Osteoblast (primary cell): ENCODE measurements at regions not wholly inside any gene's neighbourhood (a gene's known extent, or its start where the extent isn't known, plus 50 kb on each side); places are given as distances from the start of the nearest gene placed in this dataset.
A peak's percentile ranks its signal among the peaks of the same experiment; 100 is the strongest.

Experiments
- DNase-seq: peaks from one replicate; pipeline ENCODE4 v3.0.0; 2011; ENCODE audit warnings: low spot score, mixed read lengths; ENCODE audit not compliant: insufficient read length; ENCODE audit errors: missing footprints
- H2AFZ ChIP-seq: 2 replicates; pipeline ENCODE4 v1.6.0; 2011; ENCODE audit warnings: mild to moderate bottlenecking, low read length
- H3K27ac ChIP-seq: 2 replicates; pipeline ENCODE4 v1.5.1; 2011; ENCODE audit warnings: mild to moderate bottlenecking, low read depth, low read length, moderate library complexity
- H3K27me3 ChIP-seq: 2 replicates; pipeline ENCODE4 v1.6.0; 2012; ENCODE audit warnings: mild to moderate bottlenecking, control low read depth, inconsistent platforms, low read length, moderate library complexity; ENCODE audit not compliant: insufficient read depth
- H3K36me3 ChIP-seq: 2 replicates; pipeline ENCODE4 v1.5.1; 2011; ENCODE audit warnings: mild to moderate bottlenecking, low read length, control low read depth, moderate library complexity; ENCODE audit not compliant: insufficient read depth
- H3K4me1 ChIP-seq: 2 replicates; pipeline ENCODE4 v1.5.1; 2011; ENCODE audit warnings: mild to moderate bottlenecking, low read length, control low read depth, moderate library complexity; ENCODE audit not compliant: insufficient read depth
- H3K4me2 ChIP-seq: 2 replicates; pipeline ENCODE4 v1.6.0; 2011; ENCODE audit warnings: mild to moderate bottlenecking, low read length; ENCODE audit not compliant: insufficient read depth
- H3K4me3 ChIP-seq: fragments of 200-600 bp; sonication (generic); 3 replicates; pipeline ENCODE4 v1.5.1; 2012; ENCODE audit warnings: mild to moderate bottlenecking, low read length, inconsistent platforms; ENCODE audit not compliant: insufficient read depth
- H3K79me2 ChIP-seq: 2 replicates; pipeline ENCODE4 v1.6.0; 2012; ENCODE audit warnings: mild to moderate bottlenecking, low read length, control low read depth, inconsistent platforms; ENCODE audit not compliant: insufficient read depth
- H3K9me3 ChIP-seq: 2 replicates; pipeline ENCODE4 v1.5.1; 2011; ENCODE audit warnings: low read depth, low read length, control low read depth
- H4K20me1 ChIP-seq: 2 replicates; pipeline ENCODE4 v1.6.0; 2012; ENCODE audit warnings: mild to moderate bottlenecking, low read length, control low read depth; ENCODE audit not compliant: insufficient read depth
- TF ChIP-seq, protein P1 (sequence below): IDR thresholded peaks from 2 replicates; pipeline ENCODE4 v1.5.1; 2011; ENCODE audit warnings: mild to moderate bottlenecking, low read depth, low read length, moderate library complexity; ENCODE audit errors: extremely low read depth

DNA sequence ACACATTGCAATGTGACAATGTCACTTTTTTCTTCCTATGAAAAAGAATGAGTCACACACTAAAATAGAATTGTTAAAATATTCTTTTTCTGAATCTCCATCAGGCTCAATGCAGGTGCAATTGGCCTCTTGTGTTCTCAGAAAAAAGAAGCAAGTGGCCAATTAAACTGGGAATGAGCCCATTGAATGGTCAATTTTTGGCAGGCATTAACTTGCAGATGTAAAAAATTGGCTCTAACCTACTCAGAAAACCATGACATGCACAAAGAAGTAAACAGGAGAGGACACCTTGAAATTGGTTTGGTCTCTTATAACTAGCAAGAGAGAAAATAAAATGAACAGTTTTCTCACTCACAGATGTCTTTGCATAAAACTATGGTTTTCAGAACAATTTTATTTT is 820.8 kb downstream of the TBL1XR1 start:
- Histone ChIP-seq H3K4me2 (no peak overlapping the region), H3K27me3 (no peaks in the 10 kb centered on the region), H3K9me3 (no peaks in the 10 kb centered on the region), H3K27ac (no peak overlapping the region), H4K20me1 (no peaks in the 10 kb centered on the region), H3K36me3 (no peaks in the 10 kb centered on the region), H3K4me1 (no peaks in the 10 kb centered on the region), H3K4me3 (no peak overlapping the region), H2AFZ (no peak overlapping the region), H3K79me2 (no peaks in the 10 kb centered on the region)
- TF ChIP-seq, protein P1, sequence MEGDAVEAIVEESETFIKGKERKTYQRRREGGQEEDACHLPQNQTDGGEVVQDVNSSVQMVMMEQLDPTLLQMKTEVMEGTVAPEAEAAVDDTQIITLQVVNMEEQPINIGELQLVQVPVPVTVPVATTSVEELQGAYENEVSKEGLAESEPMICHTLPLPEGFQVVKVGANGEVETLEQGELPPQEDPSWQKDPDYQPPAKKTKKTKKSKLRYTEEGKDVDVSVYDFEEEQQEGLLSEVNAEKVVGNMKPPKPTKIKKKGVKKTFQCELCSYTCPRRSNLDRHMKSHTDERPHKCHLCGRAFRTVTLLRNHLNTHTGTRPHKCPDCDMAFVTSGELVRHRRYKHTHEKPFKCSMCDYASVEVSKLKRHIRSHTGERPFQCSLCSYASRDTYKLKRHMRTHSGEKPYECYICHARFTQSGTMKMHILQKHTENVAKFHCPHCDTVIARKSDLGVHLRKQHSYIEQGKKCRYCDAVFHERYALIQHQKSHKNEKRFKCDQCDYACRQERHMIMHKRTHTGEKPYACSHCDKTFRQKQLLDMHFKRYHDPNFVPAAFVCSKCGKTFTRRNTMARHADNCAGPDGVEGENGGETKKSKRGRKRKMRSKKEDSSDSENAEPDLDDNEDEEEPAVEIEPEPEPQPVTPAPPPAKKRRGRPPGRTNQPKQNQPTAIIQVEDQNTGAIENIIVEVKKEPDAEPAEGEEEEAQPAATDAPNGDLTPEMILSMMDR, result no peak
- no peak for DNase-seq

DNA sequence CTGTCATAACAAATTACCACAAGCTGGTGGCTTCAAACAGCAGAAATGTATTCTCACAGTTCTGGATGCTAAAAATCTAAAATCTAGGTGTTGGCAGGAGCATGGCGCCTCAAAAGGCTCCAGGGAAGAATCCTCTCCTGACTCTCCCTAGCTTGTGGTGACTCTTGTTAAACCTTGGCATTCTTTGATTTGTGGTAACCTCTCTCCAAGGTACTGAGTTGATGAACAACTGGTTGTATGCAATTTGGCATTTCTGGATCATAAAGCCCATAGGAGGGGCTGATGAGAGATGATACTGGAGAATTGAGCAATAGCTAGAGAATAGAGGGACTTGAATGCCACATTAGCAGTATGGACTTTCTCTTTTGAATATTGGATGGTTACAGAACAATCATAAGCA is 821.8 kb downstream of the TBL1XR1 start:
- no peaks in the 10 kb centered on the region for H3K27me3 ChIP-seq
- H4K20me1 ChIP-seq, result no peaks in the 10 kb centered on the region
- DNase-seq, result no peak
- no peak overlapping the region for H2AFZ ChIP-seq
- H3K4me2 ChIP-seq, result no peak overlapping the region
- H3K27ac ChIP-seq, result no peak overlapping the region
- no peaks in the 10 kb centered on the region for H3K36me3 ChIP-seq
- H3K4me1 ChIP-seq, result no peaks in the 10 kb centered on the region
- H3K4me3 ChIP-seq, result no peak overlapping the region
- no peaks in the 10 kb centered on the region for H3K9me3 ChIP-seq
- no peaks in the 10 kb centered on the region for H3K79me2 ChIP-seq
- TF ChIP-seq, protein P1, result no peak

DNA sequence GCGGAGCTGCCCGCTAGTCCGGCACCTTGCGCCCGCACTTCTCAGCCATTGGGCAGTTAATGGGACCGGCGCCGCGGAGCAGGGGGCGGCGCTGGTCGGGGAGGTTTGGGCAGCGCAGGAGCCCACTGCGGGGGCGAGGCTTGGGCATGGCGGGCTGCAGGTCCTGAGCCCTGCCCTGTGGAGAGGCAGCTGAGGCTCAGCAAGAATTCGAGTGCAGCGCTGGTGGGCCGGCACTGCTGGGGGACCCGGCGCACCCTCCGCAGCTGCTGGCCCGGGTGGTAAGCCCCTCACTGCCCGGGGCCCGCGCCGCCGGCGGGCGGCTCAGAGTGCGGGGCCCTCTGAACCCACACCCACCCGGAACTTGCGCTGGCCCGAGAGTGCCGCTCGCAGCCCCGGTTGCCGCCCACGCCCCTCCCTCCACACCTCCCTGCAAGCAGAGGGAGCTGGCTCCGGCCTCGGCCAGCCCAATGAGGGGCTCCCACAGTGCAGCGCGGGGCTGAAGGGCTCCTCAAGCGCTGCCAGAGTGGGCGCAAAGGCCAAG is 835.0 kb downstream of the TBL1XR1 start:
- TF ChIP-seq, protein P1, result no peak
- H3K4me1 ChIP-seq, result no peaks in the 10 kb centered on the region
- H3K27me3 ChIP-seq, result no peaks in the 10 kb centered on the region
- no peak overlapping the region for H2AFZ ChIP-seq
- no peaks in the 10 kb centered on the region for H4K20me1 ChIP-seq
- H3K9me3 ChIP-seq, result no peaks in the 10 kb centered on the region
- H3K4me2 ChIP-seq, result no peak overlapping the region
- no peaks in the 10 kb centered on the region for H3K79me2 ChIP-seq
- no peak for DNase-seq
- H3K27ac ChIP-seq, result no peak overlapping the region
- no peaks in the 10 kb centered on the region for H3K36me3 ChIP-seq
- no peak overlapping the region for H3K4me3 ChIP-seq

DNA sequence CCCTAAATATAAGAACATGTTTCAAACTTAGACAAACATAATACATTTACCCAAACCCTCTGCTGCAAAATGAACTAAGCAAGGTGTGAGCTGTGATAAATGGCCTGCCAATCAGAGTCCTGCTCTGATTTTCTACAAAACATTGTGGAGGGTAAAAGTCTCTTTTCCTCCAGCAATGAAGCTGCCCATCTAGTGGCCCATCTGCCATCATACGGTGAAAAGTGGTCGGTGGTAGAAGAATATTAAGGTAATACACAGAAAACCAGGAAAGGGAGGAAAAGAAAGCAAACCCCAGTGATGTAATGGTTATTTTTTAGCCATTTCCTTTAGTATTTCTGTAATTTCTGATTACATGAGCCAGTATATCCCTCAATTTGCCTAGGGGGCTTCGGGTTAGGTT is 838.1 kb downstream of the TBL1XR1 start:
- Histone ChIP-seq H3K27ac (no peak overlapping the region), H3K4me2 (no peak overlapping the region), H3K9me3 (no peaks in the 10 kb centered on the region), H3K79me2 (no peaks in the 10 kb centered on the region), H3K4me3 (no peak overlapping the region), H4K20me1 (no peaks in the 10 kb centered on the region), H2AFZ (no peak overlapping the region), H3K36me3 (no peaks in the 10 kb centered on the region), H3K27me3 (no peaks in the 10 kb centered on the region), H3K4me1 (no peaks in the 10 kb centered on the region)
- peak; percentile 31 for DNase-seq
- TF ChIP-seq, protein P1, result peak; percentile 9
